SU-DHL-6 (cell line): ENCODE measurements at regions not wholly inside any gene's neighbourhood (a gene's known extent, or its start where the extent isn't known, plus 50 kb on each side); places are given as distances from the start of the nearest gene placed in this dataset.

ENCODE experiments used
- H2AFZ ChIP-seq: fragments of 200-600 bp; sonication (generic); 2 replicates; pipeline ENCODE4 v1.6.1; 2014; ENCODE audit warnings: low read depth, mild to moderate bottlenecking, moderate library complexity, mixed read lengths, antibody characterized with exemption, low read length; ENCODE audit not compliant: severe bottlenecking
- H3F3A ChIP-seq: fragments of 200-600 bp; shearing (Covaris generic); 2 replicates; pipeline ENCODE4 v1.6.0; 2016; ENCODE audit warnings: antibody characterized with exemption, mild to moderate bottlenecking; ENCODE audit not compliant: insufficient read depth
- H3K27ac ChIP-seq: fragments of 200-600 bp; sonication (generic); 2 replicates; pipeline ENCODE4 v1.5.1; 2016; ENCODE audit warnings: low read depth, mild to moderate bottlenecking, low read length, moderate library complexity, mixed read lengths
- H3K27me3 ChIP-seq: fragments of 200-600 bp; sonication (generic), shearing (Covaris generic); 2 replicates; pipeline ENCODE4 v1.6.0; 2014; ENCODE audit warnings: mild to moderate bottlenecking, low read length
- H3K36me3 ChIP-seq: fragments of 200-600 bp; sonication (generic); 2 replicates; pipeline ENCODE4 v1.6.1; 2014; ENCODE audit warnings: mild to moderate bottlenecking, low read length, mixed read lengths
- H3K4me2 ChIP-seq: fragments of 300-600, 200-600 bp; shearing (Covaris generic), sonication (generic); 2 replicates; pipeline ENCODE4 v1.6.0; 2014; ENCODE audit warnings: low read length, low read depth, mild to moderate bottlenecking; ENCODE audit not compliant: poor library complexity, severe bottlenecking
- H3K4me3 ChIP-seq: fragments of 200-600 bp; sonication (generic); 2 replicates; pipeline ENCODE4 v1.5.1; 2014; ENCODE audit warnings: antibody characterized with exemption, low read length, mild to moderate bottlenecking, mixed read lengths; ENCODE audit not compliant: insufficient read depth, poor library complexity, severe bottlenecking
- H3K79me2 ChIP-seq: fragments of 200-600 bp; sonication (generic); 2 replicates; pipeline ENCODE4 v1.6.1; 2014; ENCODE audit warnings: mild to moderate bottlenecking, low read length, moderate library complexity; ENCODE audit not compliant: insufficient read depth
- H3K9ac ChIP-seq: fragments of 200-600 bp; sonication (generic); 2 replicates; pipeline ENCODE4 v1.7.0; 2014; ENCODE audit warnings: mild to moderate bottlenecking, low read length
- H3K9me2 ChIP-seq: fragments of 200-600 bp; sonication (generic); replicated peaks from 2 replicates; pipeline ENCODE4 v1.6.1; 2014; ENCODE audit warnings: low read length; ENCODE audit not compliant: insufficient read depth
- H3K9me3 ChIP-seq: fragments of 200-600 bp; sonication (generic); 2 replicates; pipeline ENCODE4 v1.6.1; 2014; ENCODE audit warnings: low read length, mixed read lengths; ENCODE audit not compliant: insufficient read depth
- H4K20me1 ChIP-seq: fragments of 200-600 bp; sonication (generic); 2 replicates; pipeline ENCODE4 v1.6.1; 2014; ENCODE audit warnings: low read depth, mild to moderate bottlenecking, antibody characterized with exemption, low read length, moderate library complexity, mixed read lengths
- EZH2phosphoT487 ChIP-seq: fragments of 200-600 bp; sonication (generic), shearing (Covaris generic); conservative IDR thresholded peaks from 2 replicates; pipeline ENCODE4 v1.6.1; 2018; ENCODE audit warnings: mild to moderate bottlenecking, antibody characterized with exemption, low read length, moderate library complexity, mixed read lengths
- TF ChIP-seq, protein P1 (sequence below): fragments of 200-600 bp; sonication (generic); IDR thresholded peaks from one replicate; pipeline ENCODE4 v1.5.1; 2017; ENCODE audit warnings: antibody characterized with exemption, mild to moderate bottlenecking, low read length, moderate library complexity; ENCODE audit not compliant: insufficient read depth, poor library complexity, severe bottlenecking

DNA sequence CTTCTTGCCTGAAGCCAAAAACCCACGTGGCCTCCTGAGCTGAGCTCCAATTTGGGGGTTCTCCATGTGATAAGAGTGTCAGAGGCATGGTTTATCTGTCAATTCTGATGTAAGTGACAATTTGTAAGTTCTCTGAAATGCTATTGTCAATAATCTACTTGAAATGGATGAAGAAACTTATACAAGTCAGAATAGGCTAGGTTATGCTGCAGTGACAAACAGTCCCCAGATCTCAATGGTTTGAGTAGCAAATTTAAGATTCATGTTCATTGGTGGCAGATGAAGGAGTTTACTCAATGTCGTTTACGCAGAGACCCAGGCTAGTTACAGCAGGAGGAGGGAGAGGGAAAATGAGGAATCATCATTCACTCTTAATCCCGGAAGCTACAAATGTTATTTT is 352.4 kb downstream of the KIF16B start:
- no peaks in the 10 kb centered on the region for H3K27me3 ChIP-seq
- no peak overlapping the region for H3K27ac ChIP-seq
- H3K9ac ChIP-seq, result no peak overlapping the region
- H3F3A ChIP-seq, result no peaks in the 10 kb centered on the region
- no peaks in the 10 kb centered on the region for H3K36me3 ChIP-seq
- H3K4me3 ChIP-seq, result no peak overlapping the region
- H3K79me2 ChIP-seq, result no peaks in the 10 kb centered on the region
- H3K9me2 ChIP-seq, result no peaks in the 10 kb centered on the region
- no peak overlapping the region for H2AFZ ChIP-seq
- no peaks in the 10 kb centered on the region for H3K9me3 ChIP-seq
- H4K20me1 ChIP-seq, result no peaks in the 10 kb centered on the region
- no peak for TF ChIP-seq EZH2phosphoT487
- TF ChIP-seq, protein P1, sequence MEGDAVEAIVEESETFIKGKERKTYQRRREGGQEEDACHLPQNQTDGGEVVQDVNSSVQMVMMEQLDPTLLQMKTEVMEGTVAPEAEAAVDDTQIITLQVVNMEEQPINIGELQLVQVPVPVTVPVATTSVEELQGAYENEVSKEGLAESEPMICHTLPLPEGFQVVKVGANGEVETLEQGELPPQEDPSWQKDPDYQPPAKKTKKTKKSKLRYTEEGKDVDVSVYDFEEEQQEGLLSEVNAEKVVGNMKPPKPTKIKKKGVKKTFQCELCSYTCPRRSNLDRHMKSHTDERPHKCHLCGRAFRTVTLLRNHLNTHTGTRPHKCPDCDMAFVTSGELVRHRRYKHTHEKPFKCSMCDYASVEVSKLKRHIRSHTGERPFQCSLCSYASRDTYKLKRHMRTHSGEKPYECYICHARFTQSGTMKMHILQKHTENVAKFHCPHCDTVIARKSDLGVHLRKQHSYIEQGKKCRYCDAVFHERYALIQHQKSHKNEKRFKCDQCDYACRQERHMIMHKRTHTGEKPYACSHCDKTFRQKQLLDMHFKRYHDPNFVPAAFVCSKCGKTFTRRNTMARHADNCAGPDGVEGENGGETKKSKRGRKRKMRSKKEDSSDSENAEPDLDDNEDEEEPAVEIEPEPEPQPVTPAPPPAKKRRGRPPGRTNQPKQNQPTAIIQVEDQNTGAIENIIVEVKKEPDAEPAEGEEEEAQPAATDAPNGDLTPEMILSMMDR, result no peak
- no peak overlapping the region for H3K4me2 ChIP-seq

DNA sequence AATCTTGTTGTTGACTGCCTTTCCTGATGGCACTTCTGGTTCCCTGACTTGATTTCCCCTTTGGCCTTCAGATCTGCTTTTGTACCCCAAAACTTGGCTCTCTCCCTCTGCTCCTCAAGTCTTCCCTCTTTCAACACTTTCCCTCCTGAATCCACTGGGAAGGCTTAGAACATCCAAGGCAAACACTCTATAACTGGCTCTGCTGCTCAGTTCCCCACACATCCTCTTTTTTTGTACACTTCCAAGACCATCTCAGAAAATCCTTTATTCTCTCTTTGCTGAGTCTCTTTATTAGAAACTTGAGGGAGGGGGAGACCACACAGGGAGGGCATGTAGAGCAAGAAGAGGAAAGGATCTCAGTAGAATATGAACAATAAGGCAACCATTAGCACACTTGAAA is 354.1 kb downstream of the KIF16B start:
- Histone ChIP-seq H3K9me3 (no peaks in the 10 kb centered on the region), H3K9ac (no peak overlapping the region), H4K20me1 (no peaks in the 10 kb centered on the region), H3K4me2 (no peak overlapping the region), H3F3A (no peaks in the 10 kb centered on the region), H3K27ac (no peak overlapping the region), H3K79me2 (no peaks in the 10 kb centered on the region), H3K4me3 (no peak overlapping the region), H2AFZ (no peak overlapping the region), H3K9me2 (no peaks in the 10 kb centered on the region), H3K36me3 (no peaks in the 10 kb centered on the region), H3K27me3 (no peaks in the 10 kb centered on the region)
- TF ChIP-seq, protein P1, result no peak
- no peak for TF ChIP-seq EZH2phosphoT487

DNA sequence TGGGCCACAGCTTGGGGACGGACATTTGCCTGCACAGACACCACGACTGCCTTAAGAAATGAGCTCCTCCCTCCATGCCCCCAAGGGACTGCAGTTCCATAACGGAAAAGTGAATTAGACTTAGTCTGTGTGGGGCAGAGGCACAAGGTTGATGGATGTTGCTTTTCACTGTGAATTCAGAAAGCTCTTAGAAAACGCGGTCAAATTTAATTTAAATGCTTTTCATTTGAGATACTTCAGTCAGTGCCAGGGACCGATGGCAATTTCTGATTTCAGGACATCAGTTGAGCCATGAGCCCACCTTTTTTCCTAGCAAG is 356.4 kb downstream of the KIF16B start:
- no peaks in the 10 kb centered on the region for H4K20me1 ChIP-seq
- H3K79me2 ChIP-seq, result no peaks in the 10 kb centered on the region
- no peak overlapping the region for H2AFZ ChIP-seq
- no peaks in the 10 kb centered on the region for H3K9me3 ChIP-seq
- no peaks in the 10 kb centered on the region for H3F3A ChIP-seq
- no peaks in the 10 kb centered on the region for H3K9me2 ChIP-seq
- H3K4me3 ChIP-seq, result no peak overlapping the region
- H3K9ac ChIP-seq, result no peak overlapping the region
- H3K36me3 ChIP-seq, result no peaks in the 10 kb centered on the region
- H3K27ac ChIP-seq, result no peak overlapping the region
- H3K4me2 ChIP-seq, result no peak overlapping the region
- no peaks in the 10 kb centered on the region for H3K27me3 ChIP-seq
- TF ChIP-seq, protein P1, result no peak
- no peak for TF ChIP-seq EZH2phosphoT487
